Panc1 (cell line): ENCODE measurements at regions not wholly inside any gene's neighbourhood (a gene's known extent, or its start where the extent isn't known, plus 50 kb on each side); places are given as distances from the start of the nearest gene placed in this dataset.
"Not testable (repeated sequence)": the region's sequence is repeated elsewhere in the genome, so short reads cannot be mapped to it uniquely, and the experiment has no call there.

Experiments
- ATAC-seq: fragments of 200-7000 bp; cut with Tn5 transposase; 2 replicates; pipeline ENCODE4 v1.9.1; 2020; ENCODE audit warnings: mild to moderate bottlenecking, moderate library complexity
- BruUV-seq: library from RNA; stranded (reverse); fragments of 400-500 nt; replicated peaks from 2 replicates; lab custom pipeline; 2021; lab: Mats Ljungman, UMichigan
- CTCF ChIA-PET: fragments of 300-600 bp; sonication (Branson Sonifier 250); formaldehyde crosslinking; loops from one replicate; lab custom pipeline; 2022; ENCODE audit warnings: antibody characterized with exemption; lab: Charles Lee
- POLR2A ChIA-PET: fragments of 300-600 bp; sonication (Branson Sonifier 250); formaldehyde crosslinking; loops from one replicate; lab custom pipeline; 2022; ENCODE audit warnings: antibody characterized with exemption; lab: Charles Lee
- DNase-seq: peaks from one replicate; pipeline ENCODE4 v3.0.0-alpha.2; 2010; ENCODE audit warnings: low read depth, low spot score
- H3K27ac ChIP-seq: 2 replicates; pipeline ENCODE4 v1.5.1; 2011; ENCODE audit warnings: mild to moderate bottlenecking, low read length, inconsistent platforms
- H3K27me3 ChIP-seq: fragments of 200-500 bp; sonication (Bioruptor generic); 2 replicates; pipeline ENCODE4 v1.6.0; 2014; ENCODE audit warnings: low read length, inconsistent platforms; ENCODE audit not compliant: control insufficient read depth, insufficient read depth
- H3K36me3 ChIP-seq: fragments of 200-500 bp; sonication (Bioruptor generic); 2 replicates; pipeline ENCODE4 v1.5.1; 2014; ENCODE audit warnings: inconsistent platforms, mild to moderate bottlenecking, low read length, moderate library complexity; ENCODE audit not compliant: control insufficient read depth, insufficient read depth
- H3K4me1 ChIP-seq: 2 replicates; pipeline ENCODE4 v1.5.1; 2011; ENCODE audit warnings: inconsistent platforms, mild to moderate bottlenecking, low read length, moderate library complexity; ENCODE audit not compliant: control insufficient read depth, insufficient read depth
- H3K4me3 ChIP-seq, 2 experiments: 2 replicates each; pipeline ENCODE4 v1.5.1; 2011 to 2012; ENCODE audit warnings: low read depth in 2 of 2, low read length in 2 of 2, mild to moderate bottlenecking in 2 of 2, inconsistent platforms in 1 of 2, moderate library complexity in 1 of 2
- H3K9me3 ChIP-seq: fragments of 200-500 bp; sonication (Bioruptor generic); 2 replicates; pipeline ENCODE4 v1.5.1; 2014; ENCODE audit warnings: low read depth, mild to moderate bottlenecking, inconsistent platforms, low read length, moderate library complexity; ENCODE audit not compliant: control insufficient read depth, insufficient read depth
- POLR2AphosphoS5 ChIP-seq: IDR thresholded peaks from 2 replicates; pipeline ENCODE4 v1.6.1; 2012; ENCODE audit warnings: mild to moderate bottlenecking, low read depth, low read length, moderate library complexity
- REST ChIP-seq, 2 experiments: IDR thresholded peaks; 2 replicates each; pipeline ENCODE4 v1.6.1; 2011 to 2012; ENCODE audit warnings: low read depth in 2 of 2, control low read depth in 1 of 2, low read length in 1 of 2, mild to moderate bottlenecking in 1 of 2, moderate library complexity in 1 of 2; ENCODE audit not compliant: insufficient read depth in 1 of 2
- SIN3A ChIP-seq: IDR thresholded peaks from 2 replicates; pipeline ENCODE4 v1.6.1; 2012; ENCODE audit warnings: low read depth, mild to moderate bottlenecking, low read length, moderate library complexity, borderline replicate concordance; ENCODE audit not compliant: insufficient read depth
- TCF7L2 ChIP-seq: IDR thresholded peaks from 2 replicates; pipeline ENCODE4 v1.6.1; 2011; ENCODE audit warnings: mild to moderate bottlenecking, low read depth, low read length, inconsistent platforms
- in situ Hi-C: cut with HindIII; loops from 2 replicates; pipeline ENCODE4 v1.10.0; 2016; ENCODE audit warnings: low sequenced_read_pairs, low pct_unique_long_range_greater_than_20kb
- intact Hi-C: fragments of 100-400 bp; cut with micrococcal nuclease; formaldehyde crosslinking; loops from one replicate; pipeline ENCODE4 v1.10.0; 2022; ENCODE audit not compliant: unreplicated experiment

GRCh38 chr13:50747737-50748350 is 95.6 kb downstream of the DLEU7 start:
- Histone ChIP-seq H3K36me3 (no peaks in the 10 kb centered on the region), H3K4me1 (no peaks in the 10 kb centered on the region), H3K4me3 (no peak overlapping the region), H3K27me3 (no peaks in the 10 kb centered on the region), H3K27ac (no peak overlapping the region), H3K9me3 (no peaks in the 10 kb centered on the region)
- POLR2A ChIA-PET, result no interaction called here
- DNase-seq, result no peak
- intact Hi-C loops (no loop called here), in situ Hi-C loops (no loop called here)
- no TSS peak for BruUV-seq
- CTCF ChIA-PET, result no interaction called here
- ATAC-seq, result no peak
- TF ChIP-seq TCF7L2, result no peak
- TF ChIP-seq REST (IDR thresholded peaks at IDR 0.05; ENCODE audit: insufficient read depth in 1 of 2, low read depth in 2 of 2, low read length in 1 of 2), result no peak
- no peak for TF ChIP-seq POLR2AphosphoS5
- TF ChIP-seq SIN3A, result no peak

GRCh38 chr13:50753221-50753620 is 90.3 kb downstream of the DLEU7 start:
- CTCF ChIA-PET, H3K27ac ChIP-seq, intact Hi-C loops, in situ Hi-C loops, H3K9me3 ChIP-seq, H3K27me3 ChIP-seq, POLR2A ChIA-PET, DNase-seq, H3K36me3 ChIP-seq, H3K4me1 ChIP-seq, ATAC-seq, H3K4me3 ChIP-seq, BruUV-seq: not testable (repeated sequence)

- H3K27ac ChIP-seq, BruUV-seq, H3K36me3 ChIP-seq, intact Hi-C loops, H3K4me3 ChIP-seq, in situ Hi-C loops, DNase-seq, H3K27me3 ChIP-seq, ATAC-seq, CTCF ChIA-PET, POLR2A ChIA-PET, H3K4me1 ChIP-seq, H3K9me3 ChIP-seq: not testable (repeated sequence)
These were observed 87.4 kb downstream of the DLEU7 start for GRCh38 chr13:50755862-50756685.
